HL-60 (cell line): ENCODE measurements at regions not wholly inside any gene's neighbourhood (a gene's known extent, or its start where the extent isn't known, plus 50 kb on each side); places are given as distances from the start of the nearest gene placed in this dataset.

Source experiments
- DNase-seq, 2 experiments: peaks; one replicate each; pipeline ENCODE4 v3.0.0-alpha.2; 2010 to 2020; ENCODE audit warnings: low read depth in 1 of 2, low spot score in 1 of 2
- H3K27ac ChIP-seq: fragments of 250-450 bp; sonication (Bioruptor Pico); replicated peaks from 2 replicates; pipeline ENCODE4 v1.5.1; 2020; ENCODE audit warnings: mild to moderate bottlenecking, moderate library complexity
- H3K27me3 ChIP-seq: fragments of 250-450 bp; sonication (Bioruptor Pico); 2 replicates; pipeline ENCODE4 v1.5.1; 2021; ENCODE audit warnings: mild to moderate bottlenecking, moderate library complexity; ENCODE audit not compliant: insufficient read depth, poor library complexity, severe bottlenecking
- H3K4me3 ChIP-seq: replicated peaks from 2 replicates; pipeline ENCODE4 v1.5.1; 2011; ENCODE audit warnings: mild to moderate bottlenecking, control low read depth, low read length; ENCODE audit not compliant: insufficient read depth
- CTCF ChIP-seq: IDR thresholded peaks from one replicate; pipeline ENCODE4 v1.5.1; 2011; ENCODE audit warnings: low read length, control low read depth, inconsistent platforms; ENCODE audit not compliant: insufficient read depth
- GABPA ChIP-seq: IDR thresholded peaks from 2 replicates; pipeline ENCODE4 v1.6.1; 2012; ENCODE audit warnings: low read depth
- POLR2AphosphoS5 ChIP-seq: IDR thresholded peaks from 2 replicates; pipeline ENCODE4 v1.6.1; 2012; ENCODE audit warnings: low read depth
- SPI1 ChIP-seq: IDR thresholded peaks from 2 replicates; pipeline ENCODE4 v1.6.1; 2012; ENCODE audit warnings: low read depth, mild to moderate bottlenecking, borderline replicate concordance
- TF ChIP-seq, protein P1 (sequence below): IDR thresholded peaks from 2 replicates; pipeline ENCODE4 v1.6.1; 2012; ENCODE audit warnings: low read depth; ENCODE audit not compliant: insufficient replicate concordance

DNA sequence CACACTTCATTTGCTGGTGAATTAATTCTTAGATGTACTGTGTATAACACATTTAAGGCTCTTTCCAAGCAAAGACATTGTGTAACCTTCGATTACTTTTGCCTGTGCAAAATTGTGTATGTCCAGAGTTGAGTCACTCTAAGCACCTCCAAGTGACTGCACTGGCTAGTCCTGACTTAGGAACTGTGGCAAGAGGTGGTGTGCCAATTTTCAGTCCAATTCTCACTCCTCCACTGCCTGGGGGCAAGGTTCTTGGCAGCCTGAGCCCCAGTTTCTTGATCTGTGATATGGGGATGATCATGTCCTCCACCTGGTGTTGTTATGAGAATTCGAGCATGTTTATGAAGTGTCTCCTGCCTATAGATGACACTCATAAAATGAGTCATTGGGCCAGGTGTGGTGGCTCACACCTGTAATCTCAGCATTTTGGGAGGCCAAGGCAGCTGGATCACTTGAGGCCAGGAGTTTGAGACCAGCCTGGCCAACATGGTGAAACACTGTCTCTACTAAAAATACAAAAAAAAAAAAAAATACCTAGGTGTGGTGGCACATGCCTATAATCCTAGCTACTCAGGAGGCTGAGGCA is 105.3 kb upstream of the CDYL start:
- no peak for DNase-seq
- H3K27ac ChIP-seq, result no peak overlapping the region
- H3K27me3 ChIP-seq, result no peaks in the 10 kb centered on the region
- H3K4me3 ChIP-seq, result no peak overlapping the region
- TF ChIP-seq SPI1, result no peak
- TF ChIP-seq GABPA, result no peak
- no peak for TF ChIP-seq CTCF
- TF ChIP-seq, protein P1, sequence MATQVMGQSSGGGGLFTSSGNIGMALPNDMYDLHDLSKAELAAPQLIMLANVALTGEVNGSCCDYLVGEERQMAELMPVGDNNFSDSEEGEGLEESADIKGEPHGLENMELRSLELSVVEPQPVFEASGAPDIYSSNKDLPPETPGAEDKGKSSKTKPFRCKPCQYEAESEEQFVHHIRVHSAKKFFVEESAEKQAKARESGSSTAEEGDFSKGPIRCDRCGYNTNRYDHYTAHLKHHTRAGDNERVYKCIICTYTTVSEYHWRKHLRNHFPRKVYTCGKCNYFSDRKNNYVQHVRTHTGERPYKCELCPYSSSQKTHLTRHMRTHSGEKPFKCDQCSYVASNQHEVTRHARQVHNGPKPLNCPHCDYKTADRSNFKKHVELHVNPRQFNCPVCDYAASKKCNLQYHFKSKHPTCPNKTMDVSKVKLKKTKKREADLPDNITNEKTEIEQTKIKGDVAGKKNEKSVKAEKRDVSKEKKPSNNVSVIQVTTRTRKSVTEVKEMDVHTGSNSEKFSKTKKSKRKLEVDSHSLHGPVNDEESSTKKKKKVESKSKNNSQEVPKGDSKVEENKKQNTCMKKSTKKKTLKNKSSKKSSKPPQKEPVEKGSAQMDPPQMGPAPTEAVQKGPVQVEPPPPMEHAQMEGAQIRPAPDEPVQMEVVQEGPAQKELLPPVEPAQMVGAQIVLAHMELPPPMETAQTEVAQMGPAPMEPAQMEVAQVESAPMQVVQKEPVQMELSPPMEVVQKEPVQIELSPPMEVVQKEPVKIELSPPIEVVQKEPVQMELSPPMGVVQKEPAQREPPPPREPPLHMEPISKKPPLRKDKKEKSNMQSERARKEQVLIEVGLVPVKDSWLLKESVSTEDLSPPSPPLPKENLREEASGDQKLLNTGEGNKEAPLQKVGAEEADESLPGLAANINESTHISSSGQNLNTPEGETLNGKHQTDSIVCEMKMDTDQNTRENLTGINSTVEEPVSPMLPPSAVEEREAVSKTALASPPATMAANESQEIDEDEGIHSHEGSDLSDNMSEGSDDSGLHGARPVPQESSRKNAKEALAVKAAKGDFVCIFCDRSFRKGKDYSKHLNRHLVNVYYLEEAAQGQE, result no peak

DNA sequence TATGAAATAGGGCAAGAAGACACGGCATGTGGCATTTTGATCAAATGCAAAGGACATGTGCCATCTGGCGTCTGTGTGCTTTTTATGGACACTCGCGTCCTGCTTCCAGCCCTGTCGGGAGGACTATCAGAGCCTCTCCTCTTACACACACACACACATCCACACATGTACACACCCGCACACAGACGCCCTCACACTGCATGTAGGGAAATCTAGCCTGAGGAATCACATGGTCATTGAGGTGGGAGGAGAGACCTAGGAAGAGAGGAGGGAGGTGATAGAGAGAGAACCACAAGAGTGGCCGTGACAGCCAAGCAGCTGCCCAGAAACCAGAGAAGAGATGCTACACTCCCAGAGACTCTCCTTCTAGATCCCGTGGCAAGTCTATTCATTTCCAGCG is 105.9 kb upstream of the CDYL start:
- DNase-seq, result no peak
- TF ChIP-seq GABPA (no peak), CTCF (no peak), POLR2AphosphoS5 (no peak), SPI1 (no peak)
- TF ChIP-seq, protein P1, result no peak
- H3K4me3 ChIP-seq, result no peak overlapping the region
- H3K27me3 ChIP-seq, result no peaks in the 10 kb centered on the region
- no peak overlapping the region for H3K27ac ChIP-seq

- no peak overlapping the region for H3K27ac ChIP-seq
- H3K4me3 ChIP-seq, result no peak overlapping the region
- no peaks in the 10 kb centered on the region for H3K27me3 ChIP-seq
- DNase-seq, result no peak
- TF ChIP-seq GABPA (no peak), SPI1 (no peak), CTCF (no peak), POLR2AphosphoS5 (no peak)
- TF ChIP-seq, protein P1, result no peak
Observed at GRCh38 chr6:4668271-4669179, 107.7 kb upstream of the CDYL start.
